SK-N-SH treated with all-trans-retinoic acid at 6 μM for 48 hours (cell line): ENCODE measurements at regions not wholly inside any gene's neighbourhood (a gene's known extent, or its start where the extent isn't known, plus 50 kb on each side); places are given as distances from the start of the nearest gene placed in this dataset.

ENCODE experiments used
- TCF4 ChIP-seq: fragments of 250-450 bp; sonication (Bioruptor Pico); IDR thresholded peaks from 2 replicates; pipeline ENCODE4 v1.8.0; 2021; ENCODE audit warnings: mild to moderate bottlenecking, moderate library complexity, borderline replicate concordance
- ZFP30 ChIP-seq: fragments of 450-650 bp; formaldehyde crosslinking; IDR thresholded peaks from 2 replicates; pipeline ENCODE4 v1.5.0; 2022; ENCODE audit warnings: mild to moderate bottlenecking, moderate library complexity
- ZNF565 ChIP-seq: fragments of 450-650 bp; formaldehyde crosslinking; conservative IDR thresholded peaks from 2 replicates; pipeline ENCODE4 v1.5.0; 2020; ENCODE audit warnings: low read depth, mild to moderate bottlenecking, moderate library complexity

DNA sequence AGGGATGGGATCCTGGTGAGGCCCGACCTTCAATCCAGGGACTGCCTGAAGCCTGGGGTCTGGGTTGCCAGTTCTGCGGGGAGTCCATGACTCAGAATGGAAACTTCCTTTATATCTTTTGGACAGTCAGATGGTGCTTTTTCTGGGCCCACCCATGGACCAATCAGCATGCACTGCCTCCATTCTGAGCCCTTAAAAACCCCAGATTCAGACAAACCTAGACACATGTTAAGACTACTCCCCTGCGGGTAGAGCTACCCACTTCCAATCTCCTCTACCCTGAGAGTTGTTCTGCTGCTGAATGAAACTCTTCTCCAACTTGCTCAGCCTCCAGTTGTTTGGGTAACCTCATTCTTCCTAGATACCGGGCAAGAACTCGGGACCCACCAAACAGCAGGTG, 1315.2 kb upstream of the MIR17HG start:
- TF ChIP-seq ZNF565 (no peak), TCF4 (no peak), ZFP30 (CRISPR knock-in tag) (no peak)
